Stimulated activated CD4-positive, alpha-beta T cell treated with anti-CD3 and anti-CD28 coated beads, Interleukin-4, amount 100 ng/mL, for 48 hours (primary cell): ENCODE measurements at regions not wholly inside any gene's neighbourhood (a gene's known extent, or its start where the extent isn't known, plus 50 kb on each side); places are given as distances from the start of the nearest gene placed in this dataset.

Experiments
- DNase-seq, 2 donors: peaks; one replicate each; pipeline ENCODE4 v3.0.0-alpha.2; 2020; ENCODE audit warnings: low read depth in 2 of 2

- no peak for DNase-seq
Observed at GRCh38 chrX:10747975-10748374, 127.6 kb upstream of the MID1 start.

DNA sequence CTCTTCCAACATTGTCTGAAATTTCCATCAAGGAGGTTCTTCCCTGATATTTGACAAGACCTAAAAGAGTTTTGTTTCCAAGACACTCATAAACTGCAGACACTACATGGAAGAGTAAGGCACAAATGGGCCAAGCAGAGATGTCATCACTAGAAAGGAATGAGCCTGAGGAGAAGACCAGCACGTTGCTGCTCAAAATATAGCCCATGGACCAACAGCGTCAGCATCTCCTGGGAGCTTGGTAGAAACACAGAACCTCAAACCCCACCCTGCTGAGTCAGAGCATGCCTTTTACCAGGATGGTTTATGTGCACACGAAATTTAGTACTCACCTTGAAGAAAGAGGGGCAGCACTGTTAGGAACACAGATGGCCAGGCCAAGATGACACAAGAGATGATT is 128.7 kb upstream of the MID1 start:
- DNase-seq = no peak

DNA sequence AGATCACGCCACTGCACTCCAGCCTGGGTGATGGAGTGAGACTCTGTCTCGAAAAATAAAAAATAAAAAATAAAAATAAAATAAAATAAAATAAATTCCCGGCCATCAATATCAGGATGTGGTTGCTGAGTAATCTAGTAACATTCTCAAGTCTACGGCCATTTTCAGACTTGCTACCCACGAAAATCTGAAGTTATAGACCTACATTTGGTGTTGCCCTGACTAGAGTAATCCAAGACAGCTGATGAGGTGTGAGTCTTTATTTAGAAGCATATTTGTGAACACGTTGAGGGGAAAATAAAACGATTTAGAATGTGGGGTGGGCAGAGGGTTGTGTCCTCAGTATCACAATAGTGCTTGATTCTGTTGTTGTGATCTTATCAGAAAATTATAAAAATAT is 130.2 kb upstream of the MID1 start:
- no peak for DNase-seq

DNA sequence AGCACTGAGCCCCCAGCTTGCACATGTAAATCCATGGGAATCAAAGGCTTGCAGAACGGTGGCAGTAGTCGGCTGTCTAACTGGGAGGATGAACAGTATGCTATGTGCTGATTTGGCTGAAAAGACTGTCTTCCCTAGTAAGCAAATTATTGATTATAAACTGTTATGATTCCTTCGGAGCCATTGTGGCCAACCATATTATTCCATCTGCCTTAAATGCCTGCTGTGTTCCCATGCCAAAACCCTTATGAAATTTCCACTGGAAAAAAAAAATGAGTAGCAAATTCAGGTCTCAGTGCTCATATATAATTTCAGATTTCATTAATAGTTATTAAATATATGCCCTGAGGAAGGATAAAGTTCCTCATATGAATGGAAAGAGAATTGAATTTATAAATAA is 132.7 kb upstream of the MID1 start:
- DNase-seq = no peak

DNA sequence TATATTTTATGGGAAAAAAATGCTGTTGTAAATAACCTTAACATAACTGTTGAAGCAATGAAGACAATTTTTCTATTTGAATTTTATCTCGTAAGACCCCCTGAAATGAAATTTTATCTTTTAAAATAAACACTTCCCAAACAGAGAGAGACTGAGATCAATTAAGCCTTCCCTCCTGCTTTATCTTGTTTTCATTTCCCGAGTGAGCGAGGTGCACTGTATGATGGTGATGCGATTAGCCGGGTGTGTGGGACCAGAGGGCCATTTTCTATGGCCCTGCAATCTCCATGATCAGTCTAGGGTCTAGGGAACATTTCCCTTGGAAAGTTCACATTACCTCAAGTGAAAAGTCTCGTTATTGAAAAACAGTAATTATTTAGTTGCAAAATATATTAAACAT is 134.1 kb upstream of the MID1 start:
- no peak for DNase-seq

- no peak for DNase-seq
Observed at GRCh38 chrX:10755439-10756334, 135.3 kb upstream of the MID1 start.

DNA sequence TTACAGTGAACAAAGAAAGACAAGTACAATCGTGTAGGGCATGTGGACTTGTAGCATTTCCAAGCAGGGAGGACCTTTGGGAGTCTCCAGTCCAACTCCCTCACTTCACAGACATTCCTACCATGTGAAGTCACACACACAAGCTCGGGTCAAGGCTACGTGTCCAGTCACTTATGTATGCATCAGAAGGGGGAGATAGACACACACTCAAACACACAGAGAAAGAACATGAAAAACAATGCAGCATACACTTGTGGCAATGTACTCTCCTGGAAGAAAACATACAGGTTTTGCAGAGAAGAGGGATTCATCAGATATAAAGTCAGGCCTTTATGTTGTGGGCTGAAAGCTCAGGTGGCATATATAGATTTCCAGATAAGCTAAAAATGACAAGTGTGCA is 136.1 kb upstream of the MID1 start:
- DNase-seq = no peak

DNA sequence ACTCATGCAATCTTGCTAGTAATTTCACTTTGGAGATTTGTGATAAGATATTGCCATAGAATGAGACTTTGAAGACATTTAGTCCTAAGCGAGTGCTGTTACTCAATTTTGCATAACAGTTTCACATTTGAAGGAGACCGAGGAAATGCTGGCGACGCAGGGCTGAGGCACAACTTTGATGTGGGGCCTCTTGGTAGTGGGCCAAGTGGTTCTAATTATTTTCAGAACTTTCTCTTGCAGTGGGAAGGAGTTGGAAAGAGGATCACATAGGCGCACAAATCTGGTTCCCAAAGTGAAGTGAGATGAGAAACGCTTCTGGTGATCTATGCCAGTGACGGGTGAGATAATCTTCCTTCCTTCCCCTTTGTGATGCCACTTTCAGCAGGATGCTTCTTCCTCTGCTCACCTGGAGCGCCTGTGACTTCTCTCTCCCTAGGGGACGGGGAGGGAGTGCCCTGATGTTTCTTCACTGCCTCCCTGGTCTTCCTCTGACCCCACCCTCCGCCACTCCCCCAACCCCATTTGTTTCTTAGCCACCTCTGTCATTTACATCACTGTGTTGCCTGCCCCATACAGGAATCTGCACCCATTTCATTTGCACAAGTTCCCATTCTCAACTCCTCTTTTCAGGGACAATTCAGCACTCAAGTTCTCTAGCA is 138.9 kb upstream of the MID1 start:
- DNase-seq = no peak

GRCh38 chrX:10761447-10761846 is 141.1 kb upstream of the MID1 start:
- DNase-seq = no peak

DNA sequence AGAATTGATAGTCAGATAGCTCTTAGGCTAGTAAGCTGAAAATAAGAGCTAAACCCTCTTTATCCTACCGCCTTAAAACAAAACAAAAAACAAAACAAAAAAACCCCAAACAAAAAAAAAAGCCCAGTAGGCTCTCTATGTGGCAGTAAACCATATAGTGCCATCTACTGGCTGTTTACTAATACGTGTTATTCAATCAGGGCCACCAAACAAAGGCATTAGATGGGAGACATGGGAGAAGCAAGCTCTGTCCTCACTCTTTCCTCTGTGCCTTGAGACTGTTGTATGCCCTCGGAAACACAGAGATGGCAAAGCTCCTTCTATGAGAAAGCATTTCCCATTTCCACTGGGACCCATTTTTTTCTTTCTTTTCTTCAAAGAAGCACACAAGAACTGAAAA is 148.8 kb upstream of the MID1 start:
- no peak for DNase-seq

DNA sequence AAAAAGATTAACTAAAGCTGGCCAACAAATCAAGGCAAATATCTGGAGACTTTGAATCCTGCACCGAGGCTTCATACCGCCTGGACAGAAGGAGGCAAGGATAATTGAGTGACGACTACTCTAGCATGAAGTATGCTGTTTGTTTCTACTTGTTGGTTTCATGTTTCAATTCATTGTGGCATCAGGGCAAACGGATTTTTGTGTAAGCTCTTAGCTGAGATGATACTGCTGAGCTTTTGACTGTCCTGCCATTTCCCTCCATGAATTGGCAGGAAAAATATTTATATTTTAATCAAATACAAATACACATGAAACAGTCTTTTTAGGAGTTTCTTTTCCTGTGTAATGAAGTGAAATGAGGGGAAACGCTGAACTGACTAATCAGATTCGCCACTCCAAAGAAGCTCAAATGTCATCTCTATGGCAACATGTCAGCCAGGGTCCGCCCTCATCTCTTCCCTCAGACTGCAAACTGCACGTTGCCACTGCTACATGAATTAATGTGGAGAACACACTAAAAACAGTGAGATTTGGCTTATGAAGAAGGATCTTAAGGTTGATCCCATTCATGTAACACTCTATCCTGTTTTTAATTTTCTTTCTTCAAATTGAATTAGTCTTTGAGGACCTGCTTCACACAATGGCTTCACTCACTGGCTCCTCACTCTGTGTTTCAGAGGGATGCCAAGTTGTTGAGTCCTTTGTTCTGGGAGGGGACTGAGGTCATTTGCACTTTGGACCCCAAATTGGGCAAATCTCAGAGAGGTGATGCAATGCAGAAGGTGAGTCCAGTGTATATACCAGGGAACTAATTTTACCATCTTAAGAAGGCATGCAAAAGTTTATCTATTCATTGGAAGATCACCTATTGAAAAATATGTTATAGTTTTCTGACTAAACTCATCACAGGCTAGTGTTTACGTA is 149.6 kb upstream of the MID1 start:
- DNase-seq = no peak

- DNase-seq = no peak
Observed at GRCh38 chrX:10773318-10773717, 152.9 kb upstream of the MID1 start.

DNA sequence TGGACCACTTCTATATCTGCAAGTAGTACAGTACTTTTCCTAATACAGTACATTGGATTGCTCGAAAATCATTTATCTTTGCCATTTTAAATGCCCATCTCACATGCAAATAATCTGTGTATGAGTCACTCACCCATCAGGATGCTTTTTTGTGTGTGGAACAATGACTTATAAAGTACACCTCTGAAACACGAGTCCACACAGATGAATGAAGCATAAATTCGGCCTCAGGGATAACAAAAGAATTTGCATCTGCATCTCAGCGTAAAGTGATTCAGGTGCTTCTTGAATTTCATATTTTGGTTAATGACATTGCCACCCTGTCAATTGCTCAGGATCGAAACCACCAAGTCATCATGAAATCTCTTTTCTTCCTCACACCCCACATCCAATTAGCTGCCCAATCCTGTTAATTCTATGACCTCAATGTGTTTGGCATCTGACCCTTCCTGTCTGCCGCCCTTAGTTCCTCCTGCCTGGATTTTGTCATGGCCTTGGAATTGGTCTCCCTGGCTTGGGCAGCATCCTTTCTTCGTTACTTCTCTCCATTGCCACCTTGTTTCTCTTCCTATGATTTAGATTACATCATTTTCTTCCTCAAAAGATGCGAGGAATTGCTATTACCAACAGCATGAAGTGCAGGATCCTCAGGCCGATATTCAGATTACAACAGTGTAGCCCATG is 161.6 kb upstream of the MID1 start:
- DNase-seq = no peak

DNA sequence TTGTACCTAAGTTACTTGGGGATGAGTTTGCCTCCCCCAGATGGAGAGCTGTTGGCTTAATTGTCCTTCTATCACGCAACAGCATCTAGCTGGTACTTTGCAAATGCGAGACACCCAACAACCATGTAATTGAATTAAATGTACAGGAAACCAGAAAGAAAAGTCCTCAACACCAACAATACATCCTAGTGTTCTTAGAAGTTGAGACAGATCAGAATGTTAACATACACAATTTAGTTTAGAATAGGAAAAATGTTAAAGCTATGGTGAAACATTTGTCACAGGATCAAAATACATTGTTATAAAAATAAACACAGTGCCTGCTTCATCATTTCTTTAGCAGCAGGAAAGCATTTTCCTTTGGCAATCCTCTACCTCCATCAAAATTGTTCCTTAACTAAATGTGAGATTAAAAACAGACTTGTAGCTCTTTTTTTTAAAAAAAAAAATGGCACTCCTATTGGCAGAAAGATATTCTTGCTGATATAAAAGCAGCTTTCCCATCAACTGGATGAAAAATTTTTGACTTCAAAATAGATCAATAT is 163.1 kb upstream of the MID1 start:
- no peak for DNase-seq

- no peak for DNase-seq
Observed at GRCh38 chrX:10787264-10787663, 166.9 kb upstream of the MID1 start.

- no peak for DNase-seq
Observed at GRCh38 chrX:10794203-10794630, 173.8 kb upstream of the MID1 start.

GRCh38 chrX:10795721-10796120 is 175.3 kb upstream of the MID1 start:
- no peak for DNase-seq

- no peak for DNase-seq
Observed at GRCh38 chrX:10797466-10797865, 177.1 kb upstream of the MID1 start.

- DNase-seq = no peak
Observed at GRCh38 chrX:10798041-10798440, 177.7 kb upstream of the MID1 start.

- no peak for DNase-seq
Observed at GRCh38 chrX:10800796-10801195, 180.4 kb upstream of the MID1 start.

GRCh38 chrX:10811111-10811510 is 190.7 kb upstream of the MID1 start:
- DNase-seq = no peak
